Neural progenitor cell (in vitro differentiated cells): ENCODE measurements at regions not wholly inside any gene's neighbourhood (a gene's known extent, or its start where the extent isn't known, plus 50 kb on each side); places are given as distances from the start of the nearest gene placed in this dataset.
A peak's percentile ranks its signal among the peaks of the same experiment; 100 is the strongest.
"Not testable (repeated sequence)": the region's sequence is repeated elsewhere in the genome, so short reads cannot be mapped to it uniquely, and the experiment has no call there.

Experiments used
- DNase-seq: peaks from one replicate; pipeline ENCODE4 v3.0.0-alpha.2; 2016; ENCODE audit warnings: low spot score
- H2AFZ ChIP-seq: fragments of 200-600 bp; sonication (generic); replicated peaks from 2 replicates; pipeline ENCODE4 v1.6.1; 2016; ENCODE audit warnings: antibody characterized with exemption
- H3F3A ChIP-seq: fragments of 200-600 bp; sonication (generic); 2 replicates; pipeline ENCODE4 v1.6.1; 2016; ENCODE audit warnings: antibody characterized with exemption, low read depth
- H3K27ac ChIP-seq: fragments of 200-600 bp; sonication (generic); 2 replicates; pipeline ENCODE4 v1.5.1; 2016; ENCODE audit warnings: mild to moderate bottlenecking
- H3K27me3 ChIP-seq: fragments of 200-600 bp; sonication (generic); 2 replicates; pipeline ENCODE4 v1.6.1; 2016; ENCODE audit warnings: mild to moderate bottlenecking, moderate library complexity
- H3K36me3 ChIP-seq: fragments of 200-600 bp; sonication (generic); 2 replicates; pipeline ENCODE4 v1.5.1; 2016
- H3K4me1 ChIP-seq: fragments of 200-600 bp; sonication (generic); 2 replicates; pipeline ENCODE4 v1.6.1; 2016; ENCODE audit warnings: mixed run types
- H3K4me2 ChIP-seq: fragments of 200-600 bp; sonication (generic); 2 replicates; pipeline ENCODE4 v1.6.1; 2016
- H3K4me3 ChIP-seq: fragments of 200-600 bp; sonication (generic); 2 replicates; pipeline ENCODE4 v1.5.1; 2016
- H3K79me2 ChIP-seq: fragments of 200-600 bp; sonication (generic); 2 replicates; pipeline ENCODE4 v1.6.1; 2016; ENCODE audit warnings: low read depth
- H3K9ac ChIP-seq: fragments of 200-600 bp; sonication (generic); 2 replicates; pipeline ENCODE4 v1.6.1; 2016
- H3K9me3 ChIP-seq: fragments of 200-600 bp; sonication (generic); 2 replicates; pipeline ENCODE4 v1.5.1; 2016; ENCODE audit warnings: low read depth
- H4K20me1 ChIP-seq: fragments of 200-600 bp; sonication (generic); 2 replicates; pipeline ENCODE4 v1.6.1; 2016; ENCODE audit warnings: low read depth
- H3K27ac Mint-ChIP-seq: 3 replicates; pipeline ENCODE4 v1.8.0; 2021; ENCODE audit warnings: mixed read lengths
- H3K27me3 Mint-ChIP-seq: 2 replicates; pipeline ENCODE4 v1.8.0; 2022; ENCODE audit warnings: low read depth, mild to moderate bottlenecking, inconsistent platforms, moderate library complexity, mixed read lengths; ENCODE audit not compliant: insufficient read depth
- H3K36me3 Mint-ChIP-seq: 3 replicates; pipeline ENCODE4 v1.8.0; 2021; ENCODE audit warnings: mixed read lengths
- H3K4me1 Mint-ChIP-seq: 3 replicates; pipeline ENCODE4 v1.8.0; 2021; ENCODE audit warnings: mixed read lengths
- H3K4me3 Mint-ChIP-seq: 3 replicates; pipeline ENCODE4 v1.8.0; 2021; ENCODE audit warnings: mild to moderate bottlenecking, moderate library complexity, mixed read lengths
- H3K9me3 Mint-ChIP-seq: 3 replicates; pipeline ENCODE4 v1.8.0; 2020; ENCODE audit warnings: mixed read lengths
- CTCF ChIP-seq: fragments of 200-600 bp; sonication (generic); IDR thresholded peaks from 2 replicates; pipeline ENCODE4 v1.5.1; 2017; ENCODE audit warnings: antibody characterized with exemption, mild to moderate bottlenecking
- EZH2 ChIP-seq: fragments of 200-600 bp; sonication (generic); IDR thresholded peaks from 2 replicates; pipeline ENCODE4 v1.6.1; 2017; ENCODE audit warnings: antibody characterized with exemption, mild to moderate bottlenecking, moderate library complexity
- EZH2phosphoT487 ChIP-seq: fragments of 200-600 bp; sonication (generic); IDR thresholded peaks from 2 replicates; pipeline ENCODE4 v1.6.1; 2017; ENCODE audit warnings: antibody characterized with exemption

DNA sequence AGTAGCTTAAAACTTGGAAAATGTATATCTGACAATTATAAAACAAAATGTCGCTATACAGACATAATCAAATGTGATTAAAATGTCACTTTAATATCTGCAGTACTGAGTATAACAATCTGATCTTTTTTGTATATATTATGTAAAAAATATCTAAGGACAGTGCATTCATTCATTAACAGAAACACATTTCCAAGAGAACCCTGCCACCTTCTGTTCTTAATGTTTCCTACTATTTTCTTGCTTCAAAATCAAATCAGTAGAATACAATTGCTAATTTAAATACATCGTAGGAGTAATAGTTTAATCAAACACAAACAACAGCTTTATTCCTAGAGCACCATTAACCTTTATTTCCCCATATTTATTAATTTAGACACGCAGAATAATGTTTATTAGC is 142.6 kb upstream of the ST8SIA4 start:
- Histone ChIP-seq H3F3A (no peaks in the 10 kb centered on the region), H3K9ac (no peak overlapping the region)
- no peaks in the 10 kb centered on the region for H3K27me3 Mint-ChIP-seq

GRCh38 chr5:101040002-101040401 is 136.9 kb upstream of the ST8SIA4 start:
- H3K4me1 Mint-ChIP-seq, H3K9me3 Mint-ChIP-seq, DNase-seq, H3K27ac Mint-ChIP-seq, H3K4me1 ChIP-seq, H3K36me3 Mint-ChIP-seq, H3K36me3 ChIP-seq, H3K79me2 ChIP-seq, H2AFZ ChIP-seq, H3K27me3 Mint-ChIP-seq, H3K4me2 ChIP-seq, H3K27me3 ChIP-seq, H3K27ac ChIP-seq, H3F3A ChIP-seq, H4K20me1 ChIP-seq, H3K9me3 ChIP-seq, H3K4me3 ChIP-seq, H3K9ac ChIP-seq: not testable (repeated sequence)
- peak overlapping the region; percentile 46 for H3K4me3 Mint-ChIP-seq

More for the DNA sequence above, 142.6 kb upstream of the ST8SIA4 start:
- no peak overlapping the region for H2AFZ ChIP-seq
- H3K27ac Mint-ChIP-seq = no peak overlapping the region
- peak; percentile 31 for TF ChIP-seq CTCF
- TF ChIP-seq EZH2phosphoT487 = no peak
- no peaks in the 10 kb centered on the region for H3K4me1 ChIP-seq
- H3K36me3 Mint-ChIP-seq = no peaks in the 10 kb centered on the region
- no peak overlapping the region for H3K4me2 ChIP-seq
- H3K36me3 ChIP-seq = no peaks in the 10 kb centered on the region
- DNase-seq = no peak
- no peaks in the 10 kb centered on the region for H3K27me3 ChIP-seq
- no peaks in the 10 kb centered on the region for H3K4me1 Mint-ChIP-seq
- no peak overlapping the region for H3K4me3 Mint-ChIP-seq
- no peak overlapping the region for H3K27ac ChIP-seq
- H3K9me3 Mint-ChIP-seq = no peaks in the 10 kb centered on the region
- H3K9me3 ChIP-seq = no peaks in the 10 kb centered on the region
- H3K4me3 ChIP-seq = no peak overlapping the region
- no peaks in the 10 kb centered on the region for H4K20me1 ChIP-seq
- no peaks in the 10 kb centered on the region for H3K79me2 ChIP-seq

DNA sequence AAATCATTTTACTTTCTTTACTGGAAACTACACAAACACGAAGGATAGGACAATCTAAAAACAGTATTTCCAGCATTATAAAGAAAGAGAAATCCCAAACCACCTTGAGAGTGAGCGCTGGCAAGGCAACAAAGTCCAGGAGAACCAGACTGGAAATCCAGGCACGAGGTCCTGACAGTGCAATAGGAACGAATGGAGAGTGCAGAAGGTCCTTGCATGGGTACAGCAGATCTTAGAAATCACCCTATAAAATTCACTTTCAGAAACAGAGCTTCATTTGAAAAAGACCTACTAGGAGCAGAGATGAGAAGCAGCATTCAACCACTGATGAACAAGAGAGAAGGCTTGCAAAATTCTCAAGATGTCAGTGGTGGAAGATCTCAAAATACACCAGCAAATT is 133.7 kb upstream of the ST8SIA4 start:
- Histone ChIP-seq H3K4me1 (no peaks in the 10 kb centered on the region), H2AFZ (peak overlapping the region; percentile 52), H3F3A (no peaks in the 10 kb centered on the region), H3K4me3 (no peak overlapping the region), H3K4me2 (no peak overlapping the region), H3K9ac (no peak overlapping the region), H3K79me2 (no peaks in the 10 kb centered on the region), H3K9me3 (no peaks in the 10 kb centered on the region), H3K27ac (no peak overlapping the region), H3K36me3 (no peaks in the 10 kb centered on the region), H4K20me1 (no peaks in the 10 kb centered on the region), H3K27me3 (no peaks in the 10 kb centered on the region)
- TF ChIP-seq EZH2 (no peak), EZH2phosphoT487 (no peak), CTCF (no peak)
- no peaks in the 10 kb centered on the region for H3K4me1 Mint-ChIP-seq
- no peaks in the 10 kb centered on the region for H3K36me3 Mint-ChIP-seq
- no peak for DNase-seq
- peaks cover 3% of the 10 kb centered on the region for H3K27me3 Mint-ChIP-seq
- no peak overlapping the region for H3K27ac Mint-ChIP-seq
- no peak overlapping the region for H3K4me3 Mint-ChIP-seq
- H3K9me3 Mint-ChIP-seq = peaks cover 4% of the 10 kb centered on the region

DNA sequence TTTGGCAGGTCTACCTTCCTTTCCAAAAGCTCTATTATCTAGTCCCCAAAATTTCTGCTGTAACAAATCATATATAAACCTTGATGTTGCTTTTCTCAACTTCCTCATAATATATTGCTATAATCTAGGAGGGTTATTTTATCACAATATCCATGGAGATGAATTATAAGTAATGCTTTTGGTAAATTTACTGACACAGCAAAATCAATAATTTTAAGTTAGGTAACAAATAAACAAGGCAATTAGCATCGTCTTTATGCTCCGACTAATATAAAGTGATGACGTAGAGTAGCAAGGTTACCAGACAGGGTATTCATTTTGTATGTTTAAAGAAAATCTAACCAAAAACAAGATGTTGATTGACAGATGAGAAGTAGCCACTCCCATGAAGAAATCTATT is 132.3 kb upstream of the ST8SIA4 start:
- Histone ChIP-seq H3K4me3 (no peak overlapping the region), H3K79me2 (no peaks in the 10 kb centered on the region), H3K9ac (no peak overlapping the region), H2AFZ (no peak overlapping the region), H3K27me3 (no peaks in the 10 kb centered on the region), H3K36me3 (no peaks in the 10 kb centered on the region), H3K4me2 (no peak overlapping the region), H3K9me3 (no peaks in the 10 kb centered on the region), H3K4me1 (no peaks in the 10 kb centered on the region), H3K27ac (no peak overlapping the region), H4K20me1 (no peaks in the 10 kb centered on the region), H3F3A (no peaks in the 10 kb centered on the region)
- no peak for DNase-seq
- H3K4me1 Mint-ChIP-seq = no peaks in the 10 kb centered on the region
- H3K27me3 Mint-ChIP-seq = peaks cover 3% of the 10 kb centered on the region
- no peak for TF ChIP-seq EZH2phosphoT487
- TF ChIP-seq EZH2 = no peak
- no peak for TF ChIP-seq CTCF
- no peaks in the 10 kb centered on the region for H3K36me3 Mint-ChIP-seq
- H3K4me3 Mint-ChIP-seq = no peak overlapping the region
- H3K9me3 Mint-ChIP-seq = peaks cover 4% of the 10 kb centered on the region
- H3K27ac Mint-ChIP-seq = no peak overlapping the region
